HFF-Myc (cell line): ENCODE measurements at regions not wholly inside any gene's neighbourhood (a gene's known extent, or its start where the extent isn't known, plus 50 kb on each side); places are given as distances from the start of the nearest gene placed in this dataset.

Source experiments
- DNase-seq: peaks from one replicate; pipeline ENCODE4 v3.0.0-alpha.2; 2011; ENCODE audit warnings: low read depth; ENCODE audit errors: extremely low read depth
- H3K4me3 ChIP-seq: replicated peaks from 2 replicates; pipeline ENCODE4 v1.5.1; 2011; ENCODE audit warnings: low read depth, mild to moderate bottlenecking, control low read depth, low read length
- CTCF ChIP-seq: IDR thresholded peaks from 2 replicates; pipeline ENCODE4 v1.5.1; 2012; ENCODE audit warnings: mild to moderate bottlenecking, low read depth, low read length, control low read depth; ENCODE audit errors: missing control alignments

GRCh38 chr3:11944052-11944673, 60.0 kb upstream of the SYN2 start:
- TF ChIP-seq CTCF = peak; percentile 70
- H3K4me3 ChIP-seq = no peak overlapping the region
- DNase-seq = peak; percentile 7

- DNase-seq = no peak
- H3K4me3 ChIP-seq = no peak overlapping the region
- TF ChIP-seq CTCF = no peak
These were observed 55.9 kb upstream of the SYN2 start for GRCh38 chr3:11948331-11948730.

GRCh38 chr3:11948866-11949265, 55.3 kb upstream of the SYN2 start:
- no peak overlapping the region for H3K4me3 ChIP-seq
- TF ChIP-seq CTCF = no peak
- no peak for DNase-seq

- DNase-seq = no peak
- H3K4me3 ChIP-seq = no peak overlapping the region
- no peak for TF ChIP-seq CTCF
These were observed 54.8 kb upstream of the SYN2 start for GRCh38 chr3:11949351-11949750.

GRCh38 chr3:11950576-11950975, 53.6 kb upstream of the SYN2 start:
- no peak overlapping the region for H3K4me3 ChIP-seq
- DNase-seq = no peak
- TF ChIP-seq CTCF = no peak

- DNase-seq = no peak
- TF ChIP-seq CTCF = no peak
- no peak overlapping the region for H3K4me3 ChIP-seq
These were observed 50.8 kb upstream of the SYN2 start for GRCh38 chr3:11953350-11953749.

GRCh38 chr3:11953778-11954177, 50.4 kb upstream of the SYN2 start:
- TF ChIP-seq CTCF = no peak
- DNase-seq = no peak

More at GRCh38 chr3:11953778-11954177, 50.4 kb upstream of the SYN2 start:
- no peak overlapping the region for H3K4me3 ChIP-seq
